HG03135 (cell line): ENCODE measurements at regions not wholly inside any gene's neighbourhood (a gene's known extent, or its start where the extent isn't known, plus 50 kb on each side); places are given as distances from the start of the nearest gene placed in this dataset.
"Not testable (repeated sequence)": the region's sequence is repeated elsewhere in the genome, so short reads cannot be mapped to it uniquely, and the experiment has no call there.

Experiments
- ATAC-seq: cut with Tn5 transposase; IDR thresholded peaks from one replicate; pipeline ENCODE4 v1.9.1; 2021; ENCODE audit warnings: mild to moderate bottlenecking, moderate library complexity; ENCODE audit not compliant: unreplicated experiment

- no peak for ATAC-seq
These were observed 381.6 kb downstream of the SRGAP2C start for GRCh38 chr1:121566346-121566745.

GRCh38 chr1:121569428-121569827 is 384.7 kb downstream of the SRGAP2C start:
- ATAC-seq, result no peak

GRCh38 chr1:121573881-121574504 is 389.2 kb downstream of the SRGAP2C start:
- ATAC-seq, result not testable (repeated sequence)

GRCh38 chr1:121574505-121574899 is 389.7 kb downstream of the SRGAP2C start:
- ATAC-seq, result not testable (repeated sequence)

GRCh38 chr1:121582898-121583297 is 398.1 kb downstream of the SRGAP2C start:
- ATAC-seq, result not testable (repeated sequence)

GRCh38 chr1:121586369-121587229 is 401.8 kb downstream of the SRGAP2C start:
- ATAC-seq, result no peak

- no peak for ATAC-seq
These were observed 402.4 kb downstream of the SRGAP2C start for GRCh38 chr1:121587230-121587569.

- no peak for ATAC-seq
These were observed 403.0 kb downstream of the SRGAP2C start for GRCh38 chr1:121587777-121588176.

GRCh38 chr1:121594096-121594495 is 409.3 kb downstream of the SRGAP2C start:
- ATAC-seq, result no peak

GRCh38 chr1:121595089-121595488 is 410.3 kb downstream of the SRGAP2C start:
- ATAC-seq, result no peak

- ATAC-seq, result not testable (repeated sequence)
These were observed 420.2 kb downstream of the SRGAP2C start for GRCh38 chr1:121604843-121605444.

GRCh38 chr1:121607499-121607898 is 422.7 kb downstream of the SRGAP2C start:
- not testable (repeated sequence) for ATAC-seq
